Testis (tissue), 2 donors: ENCODE measurements at regions not wholly inside any gene's neighbourhood (a gene's known extent, or its start where the extent isn't known, plus 50 kb on each side); places are given as distances from the start of the nearest gene placed in this dataset.

ENCODE experiments used
- DNase-seq: peaks from one replicate; pipeline ENCODE4 v3.0.0-alpha.2; 2019
- H3K27ac ChIP-seq, 2 donors: fragments of 200-600 bp; sonication (generic); one replicate each; pipeline ENCODE4 v1.5.1; 2019
- H3K27me3 ChIP-seq: fragments of 200-600 bp; sonication (generic); one replicate; pipeline ENCODE4 v1.5.1; 2019
- H3K36me3 ChIP-seq: fragments of 200-600 bp; sonication (generic); one replicate; pipeline ENCODE4 v1.5.1; 2017; ENCODE audit warnings: low read depth; ENCODE audit errors: missing control alignments
- H3K4me1 ChIP-seq: fragments of 200-600 bp; sonication (generic); one replicate; pipeline ENCODE4 v1.5.1; 2019
- H3K4me3 ChIP-seq, 2 donors: fragments of 200-600 bp; sonication (generic); one replicate each; pipeline ENCODE4 v1.5.1; 2017 to 2019
- H3K9me3 ChIP-seq: fragments of 200-600 bp; sonication (generic); one replicate; pipeline ENCODE4 v1.5.1; 2017
- POLR2A ChIP-seq: fragments of 450-650 bp; IDR thresholded peaks from one replicate; pipeline ENCODE4 v1.6.1; 2017; ENCODE audit warnings: antibody characterized with exemption, mild to moderate bottlenecking, moderate library complexity
- WGBS, 2 donors: methylation state at CpG; one replicate each; pipeline ENCODE4 v1.1.5; 2018; 5-methylcytosine and 5-hydroxymethylcytosine counted together
- intact Hi-C: fragments of 100-400 bp; cut with DNase I; formaldehyde crosslinking; loops from one replicate; pipeline ENCODE4 v1.15.1; 2023; ENCODE audit warnings: low total_unique reads
- TF ChIP-seq, protein P1 (sequence below), 3 experiments: fragments of 450-650 bp in 2 of 3; fragments of 200-600 bp in 1 of 3; sonication (generic) in 1 of 3; IDR thresholded peaks; one replicate each; pipeline ENCODE4 v1.5.1; 2016 to 2019; ENCODE audit warnings: antibody characterized with exemption in 3 of 3, mild to moderate bottlenecking in 2 of 3, moderate library complexity in 1 of 3

DNA sequence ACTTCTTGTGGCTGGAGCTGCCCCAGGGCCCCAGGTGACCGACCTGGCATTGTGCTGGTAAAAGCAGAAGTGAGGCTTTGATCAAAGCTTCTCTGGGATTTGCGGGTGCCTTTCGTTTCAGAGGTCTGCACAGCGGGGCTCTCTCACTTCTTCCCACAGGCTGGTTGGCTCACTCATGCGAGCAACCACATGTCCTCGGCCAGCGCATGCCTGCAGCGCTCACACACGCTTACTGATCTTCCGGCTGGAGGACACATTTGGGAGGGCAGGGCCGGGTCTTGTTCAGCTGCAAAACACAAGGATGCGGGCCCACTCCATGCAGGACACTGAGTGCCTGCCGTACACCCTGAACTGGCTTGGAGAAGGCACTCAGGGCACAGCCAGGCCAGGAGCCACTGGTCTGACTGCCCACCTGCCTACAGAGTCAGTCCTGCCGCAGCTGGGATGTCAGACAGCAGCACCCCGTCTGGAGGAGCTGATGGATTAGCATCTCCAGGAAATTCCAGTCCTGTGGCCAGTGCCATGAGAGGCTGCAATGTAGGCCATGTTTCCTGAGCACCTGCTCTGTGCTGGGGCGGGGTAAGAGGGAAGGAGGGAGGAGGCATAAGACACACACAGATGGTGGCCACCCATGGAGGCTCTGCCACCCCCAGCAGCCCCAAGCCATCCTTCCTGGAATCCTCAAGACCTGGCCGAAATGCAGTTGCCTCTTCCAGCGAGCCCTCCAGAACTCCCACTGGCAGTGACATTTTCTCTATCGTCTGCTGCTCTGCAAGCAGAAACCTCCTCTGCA lies 1383.2 kb downstream of the BRD1 start:
- WGBS, 2 donors = 78 to 87% methylated on average over 11 to 19 of the region's 19 CpGs
- Histone ChIP-seq H3K4me3 (no peak overlapping the region), H3K4me1 (no peaks in the 10 kb centered on the region), H3K27ac (no peak overlapping the region), H3K9me3 (no peaks in the 10 kb centered on the region), H3K36me3 (no peaks in the 10 kb centered on the region), H3K27me3 (no peaks in the 10 kb centered on the region)
- no peak for DNase-seq
- intact Hi-C loops = no loop called here
- no peak for TF ChIP-seq POLR2A
- TF ChIP-seq, protein P1, sequence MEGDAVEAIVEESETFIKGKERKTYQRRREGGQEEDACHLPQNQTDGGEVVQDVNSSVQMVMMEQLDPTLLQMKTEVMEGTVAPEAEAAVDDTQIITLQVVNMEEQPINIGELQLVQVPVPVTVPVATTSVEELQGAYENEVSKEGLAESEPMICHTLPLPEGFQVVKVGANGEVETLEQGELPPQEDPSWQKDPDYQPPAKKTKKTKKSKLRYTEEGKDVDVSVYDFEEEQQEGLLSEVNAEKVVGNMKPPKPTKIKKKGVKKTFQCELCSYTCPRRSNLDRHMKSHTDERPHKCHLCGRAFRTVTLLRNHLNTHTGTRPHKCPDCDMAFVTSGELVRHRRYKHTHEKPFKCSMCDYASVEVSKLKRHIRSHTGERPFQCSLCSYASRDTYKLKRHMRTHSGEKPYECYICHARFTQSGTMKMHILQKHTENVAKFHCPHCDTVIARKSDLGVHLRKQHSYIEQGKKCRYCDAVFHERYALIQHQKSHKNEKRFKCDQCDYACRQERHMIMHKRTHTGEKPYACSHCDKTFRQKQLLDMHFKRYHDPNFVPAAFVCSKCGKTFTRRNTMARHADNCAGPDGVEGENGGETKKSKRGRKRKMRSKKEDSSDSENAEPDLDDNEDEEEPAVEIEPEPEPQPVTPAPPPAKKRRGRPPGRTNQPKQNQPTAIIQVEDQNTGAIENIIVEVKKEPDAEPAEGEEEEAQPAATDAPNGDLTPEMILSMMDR (IDR thresholded peaks at IDR 0.05) = no peak

DNA sequence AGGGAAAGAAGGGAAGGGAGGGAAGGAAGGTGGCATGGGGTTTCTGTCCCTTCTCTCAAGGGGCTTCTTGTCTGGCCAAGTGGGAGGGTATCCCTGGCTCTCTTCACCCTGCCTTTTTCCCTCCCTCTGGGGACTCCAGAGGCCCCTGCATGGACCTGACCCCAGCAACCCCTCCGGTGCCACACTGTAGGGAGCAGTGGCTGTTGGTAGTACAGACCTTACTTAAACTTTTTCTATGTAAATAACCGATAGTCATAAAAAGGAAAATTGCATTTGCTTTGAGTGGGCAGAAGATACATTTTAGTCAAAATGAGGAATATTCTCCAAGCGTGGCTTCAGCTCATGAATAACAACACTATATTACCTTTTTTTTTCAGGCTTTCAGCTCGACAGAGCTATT lies 1384.0 kb downstream of the BRD1 start:
- no peak for DNase-seq
- Histone ChIP-seq H3K9me3 (no peaks in the 10 kb centered on the region), H3K4me1 (no peaks in the 10 kb centered on the region), H3K4me3 (no peak overlapping the region), H3K27ac (no peak overlapping the region), H3K27me3 (no peaks in the 10 kb centered on the region), H3K36me3 (no peaks in the 10 kb centered on the region)
- WGBS, 2 donors = 66 to 83% methylated on average over 4 of the region's 4 CpGs
- TF ChIP-seq, protein P1 (IDR thresholded peaks at IDR 0.05) = no peak
- TF ChIP-seq POLR2A = no peak
- intact Hi-C loops = no loop called here

DNA sequence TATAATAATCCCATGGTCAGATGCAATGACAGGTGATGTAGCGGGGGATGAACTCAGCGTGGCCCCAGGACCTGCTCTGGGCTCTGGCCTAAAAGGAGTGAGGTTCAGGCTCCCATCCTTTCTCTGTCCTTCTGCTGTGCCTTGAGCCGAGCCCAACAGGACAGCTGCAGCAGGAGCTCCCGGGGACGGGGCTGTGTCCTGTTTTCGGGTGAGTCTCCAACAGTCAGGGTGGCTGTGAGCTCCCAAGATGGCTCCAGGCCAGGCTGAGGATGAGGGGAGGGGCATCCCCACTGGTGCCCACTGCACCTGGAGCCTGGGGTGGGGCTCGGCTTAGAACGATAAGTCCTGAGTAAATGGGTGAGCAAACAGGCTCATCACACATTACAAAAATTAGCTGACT lies 1385.0 kb downstream of the BRD1 start:
- intact Hi-C loops = no loop called here
- TF ChIP-seq, protein P1 (IDR thresholded peaks at IDR 0.05) = no peak

DNA sequence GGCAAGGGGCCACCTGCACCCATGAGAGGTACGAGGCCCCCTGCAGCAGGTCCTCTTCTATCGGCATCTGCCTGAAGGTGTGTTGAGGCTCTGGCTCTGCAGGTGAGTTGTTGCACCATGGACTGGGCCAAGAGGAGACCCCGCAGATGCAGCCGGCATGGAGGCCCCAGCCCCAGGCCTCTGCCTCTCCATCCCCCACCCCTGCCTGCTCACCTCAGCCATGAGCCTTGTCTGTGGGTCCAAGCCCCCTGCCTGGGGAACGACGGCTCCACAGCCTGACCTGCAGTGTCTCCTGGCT lies 1386.2 kb downstream of the BRD1 start:
- no peaks in the 10 kb centered on the region for H3K4me1 ChIP-seq
- no peaks in the 10 kb centered on the region for H3K27me3 ChIP-seq
- WGBS, 2 donors = 80% methylated on average over 5 to 6 of the region's 6 CpGs
- no peak for DNase-seq
- TF ChIP-seq POLR2A = no peak
- TF ChIP-seq, protein P1 (IDR thresholded peaks at IDR 0.05) = no peak
- H3K36me3 ChIP-seq = no peaks in the 10 kb centered on the region
- intact Hi-C loops = no loop called here
- no peaks in the 10 kb centered on the region for H3K9me3 ChIP-seq
- no peak overlapping the region for H3K27ac ChIP-seq
- H3K4me3 ChIP-seq = no peak overlapping the region

More for the DNA sequence above, 1385.0 kb downstream of the BRD1 start:
- Histone ChIP-seq H3K9me3 (no peaks in the 10 kb centered on the region), H3K27ac (no peak overlapping the region), H3K36me3 (no peaks in the 10 kb centered on the region), H3K4me1 (no peaks in the 10 kb centered on the region), H3K4me3 (no peak overlapping the region), H3K27me3 (no peaks in the 10 kb centered on the region)
- 64 to 69% methylated on average over 7 to 8 of the region's 8 CpGs for WGBS, 2 donors
- DNase-seq = no peak
